HFFc6 (cell line): ENCODE measurements at regions not wholly inside any gene's neighbourhood (a gene's known extent, or its start where the extent isn't known, plus 50 kb on each side); places are given as distances from the start of the nearest gene placed in this dataset.
"Not testable (repeated sequence)": the region's sequence is repeated elsewhere in the genome, so short reads cannot be mapped to it uniquely, and the experiment has no call there.

Experiments
- DNase-seq: peaks from one replicate; pipeline ENCODE4 v3.0.0-alpha.2; 2018
- H3K27ac Mint-ChIP-seq: 2 replicates; pipeline ENCODE4 v1.8.0; 2020; ENCODE audit warnings: mild to moderate bottlenecking, mixed read lengths
- H3K27me3 Mint-ChIP-seq: 2 replicates; pipeline ENCODE4 v1.8.0; 2021; ENCODE audit warnings: mild to moderate bottlenecking, moderate library complexity, mixed read lengths; ENCODE audit not compliant: insufficient read depth
- H3K36me3 Mint-ChIP-seq: 2 replicates; pipeline ENCODE4 v1.8.0; 2021; ENCODE audit warnings: low read depth, mixed read lengths
- H3K4me1 Mint-ChIP-seq: 2 replicates; pipeline ENCODE4 v1.8.0; 2020; ENCODE audit warnings: low read depth, mixed read lengths
- H3K4me3 Mint-ChIP-seq: 2 replicates; pipeline ENCODE4 v1.8.0; 2020; ENCODE audit warnings: mild to moderate bottlenecking, moderate library complexity, mixed read lengths
- H3K9me3 Mint-ChIP-seq: 2 replicates; pipeline ENCODE4 v1.8.0; 2020; ENCODE audit warnings: mild to moderate bottlenecking, mixed read lengths
- CTCF ChIP-seq: fragments of 200-600 bp; sonication (generic); IDR thresholded peaks from 2 replicates; pipeline ENCODE4 v1.5.0; 2021; ENCODE audit warnings: antibody characterized with exemption, mild to moderate bottlenecking

DNA sequence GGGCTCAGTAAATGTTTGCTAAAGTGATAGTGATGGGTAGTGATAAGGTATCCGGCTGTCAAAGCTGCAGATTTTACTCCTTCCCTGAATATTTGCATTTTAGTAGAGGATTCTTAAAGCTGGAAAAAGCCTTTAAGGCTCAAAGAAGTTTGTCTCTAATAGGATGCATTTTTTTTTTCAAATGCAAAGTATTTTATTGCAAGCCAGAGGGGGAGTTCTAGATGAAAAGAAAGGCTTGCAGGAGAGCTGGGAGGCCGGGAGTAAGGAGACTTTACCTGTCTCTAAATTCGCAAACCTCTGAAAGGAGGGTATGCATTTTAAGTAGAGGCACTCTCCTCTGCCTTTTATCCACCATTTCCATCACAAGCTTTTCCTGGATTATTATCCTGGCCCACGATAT is 100.7 kb upstream of the FNDC3A start:
- no peak overlapping the region for H3K4me3 Mint-ChIP-seq
- H3K9me3 Mint-ChIP-seq: no peaks in the 10 kb centered on the region
- no peaks in the 10 kb centered on the region for H3K36me3 Mint-ChIP-seq
- H3K4me1 Mint-ChIP-seq: peaks cover 20% of the 10 kb centered on the region
- H3K27ac Mint-ChIP-seq: no peak overlapping the region
- no peak for TF ChIP-seq CTCF
- peaks cover 9% of the 10 kb centered on the region for H3K27me3 Mint-ChIP-seq
- DNase-seq: no peak

- Mint-ChIP-seq H3K27ac (no peak overlapping the region), H3K4me1 (peaks cover 20% of the 10 kb centered on the region), H3K36me3 (no peaks in the 10 kb centered on the region), H3K4me3 (no peak overlapping the region), H3K27me3 (peaks cover 9% of the 10 kb centered on the region), H3K9me3 (no peaks in the 10 kb centered on the region)
- DNase-seq: no peak
- no peak for TF ChIP-seq CTCF
These were observed 99.4 kb upstream of the FNDC3A start for GRCh38 chr13:48876289-48876688.

GRCh38 chr13:48879432-48879831 is 96.3 kb upstream of the FNDC3A start:
- TF ChIP-seq CTCF: no peak
- Mint-ChIP-seq H3K27me3 (peaks cover 8% of the 10 kb centered on the region; the same call in 1 of the 2 replicates), H3K27ac (no peak overlapping the region), H3K9me3 (no peaks in the 10 kb centered on the region), H3K4me1 (peaks cover 18% of the 10 kb centered on the region), H3K4me3 (no peak overlapping the region), H3K36me3 (no peaks in the 10 kb centered on the region)
- DNase-seq: no peak

GRCh38 chr13:48879854-48880253 is 95.9 kb upstream of the FNDC3A start:
- H3K4me3 Mint-ChIP-seq: no peak overlapping the region
- no peak for TF ChIP-seq CTCF
- no peaks in the 10 kb centered on the region for H3K9me3 Mint-ChIP-seq
- no peaks in the 10 kb centered on the region for H3K36me3 Mint-ChIP-seq
- H3K27me3 Mint-ChIP-seq: peaks cover 4% of the 10 kb centered on the region; the same call in 1 of the 2 replicates
- DNase-seq: no peak
- no peak overlapping the region for H3K27ac Mint-ChIP-seq
- H3K4me1 Mint-ChIP-seq: peaks cover 22% of the 10 kb centered on the region

- not testable (repeated sequence) for H3K9me3 Mint-ChIP-seq, H3K36me3 Mint-ChIP-seq, DNase-seq, H3K27ac Mint-ChIP-seq, H3K27me3 Mint-ChIP-seq, H3K4me3 Mint-ChIP-seq
- H3K4me1 Mint-ChIP-seq: peaks cover 27% of the 10 kb centered on the region
These were observed 91.9 kb upstream of the FNDC3A start for GRCh38 chr13:48883786-48884185.

- Mint-ChIP-seq H3K4me1 (peaks cover 18% of the 10 kb centered on the region), H3K27ac (no peak overlapping the region; the same call in 1 of the 2 replicates), H3K27me3 (no peaks in the 10 kb centered on the region; the same call in none of the 2 replicates), H3K36me3 (no peaks in the 10 kb centered on the region), H3K4me3 (no peak overlapping the region), H3K9me3 (no peaks in the 10 kb centered on the region)
- TF ChIP-seq CTCF: no peak
- no peak for DNase-seq
These were observed 90.7 kb upstream of the FNDC3A start for GRCh38 chr13:48885027-48885395.
